ENCODE measurements at regions not wholly inside any gene's neighbourhood (a gene's known extent, or its start where the extent isn't known, plus 50 kb on each side); places are given as distances from the start of the nearest gene placed in this dataset.
"Not testable (repeated sequence)": the region's sequence is repeated elsewhere in the genome, so short reads cannot be mapped to it uniquely, and the experiment has no call there.

DNA sequence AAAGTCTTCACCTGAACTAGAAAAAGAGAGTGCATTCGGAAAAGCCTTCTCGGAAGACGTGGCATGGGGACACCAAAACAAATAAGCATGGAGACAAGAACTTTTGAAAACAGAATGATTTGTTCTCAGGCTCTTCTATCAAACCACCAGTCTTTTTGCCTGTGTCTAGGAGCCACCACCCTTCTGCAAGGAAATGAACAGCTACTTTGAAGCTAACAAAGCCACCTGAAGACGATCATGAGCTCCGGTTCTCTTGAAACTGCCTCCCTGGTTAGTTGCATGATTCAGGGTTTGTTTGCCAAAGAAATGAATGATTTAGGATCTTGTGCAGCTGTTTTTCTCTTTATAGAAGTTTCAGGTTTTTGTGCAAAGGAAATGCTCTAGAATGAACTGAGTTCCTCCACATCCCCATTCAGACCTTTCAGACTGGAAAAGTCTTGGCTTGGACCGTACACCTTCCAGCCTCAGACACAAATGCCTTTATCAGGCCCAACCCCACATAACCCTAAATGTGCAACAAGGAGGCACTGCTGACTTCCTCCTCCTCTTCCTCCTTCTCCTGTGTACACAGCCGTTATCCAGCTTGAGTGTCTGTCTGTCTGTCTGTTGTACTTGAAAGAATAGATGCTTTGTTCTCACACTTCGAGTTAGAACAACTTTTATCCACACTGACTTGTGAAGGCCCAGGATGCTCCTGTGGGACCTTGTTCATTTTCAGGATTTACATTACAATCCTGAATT is 334.8 kb upstream of the KLF3 start:
- peak overlapping the region; percentile 7 for H3K27ac Mint-ChIP-seq
- H3K4me1 Mint-ChIP-seq: peaks cover 20% of the 10 kb centered on the region
- ATAC-seq (ENCODE audit: low read depth): peak; percentile 47

DNA sequence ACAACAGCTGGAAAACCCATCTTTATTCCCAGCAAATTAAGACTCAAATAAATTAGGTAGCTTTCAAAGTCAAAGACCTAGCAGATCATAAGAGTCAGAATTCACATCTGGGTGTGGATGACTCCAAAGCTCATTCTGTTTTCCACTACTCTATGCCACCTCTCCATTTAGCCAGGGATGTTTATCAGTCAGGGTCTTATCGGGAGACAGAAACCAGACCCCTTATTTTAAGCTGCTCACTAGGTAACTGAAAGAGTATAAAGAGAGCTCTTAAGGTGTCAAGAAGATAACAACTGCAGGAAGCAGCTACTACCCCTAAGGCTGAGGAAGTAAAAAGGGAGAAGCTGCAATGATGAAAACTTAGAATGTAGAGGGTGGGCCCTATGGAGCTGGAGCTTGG is 333.7 kb upstream of the KLF3 start:
- Mint-ChIP-seq H3K27ac (no peak overlapping the region), H3K27me3 (no peaks in the 10 kb centered on the region), H3K36me3 (peaks cover 3% of the 10 kb centered on the region), H3K4me1 (peaks cover 30% of the 10 kb centered on the region), H3K4me3 (no peak overlapping the region), H3K9me3 (peaks cover 5% of the 10 kb centered on the region)
- ATAC-seq (ENCODE audit: low read depth): no peak
- POLR2A ChIA-PET: interaction anchor here (0.6 kb wide), 1 partner anchor 22 kb away, joined by 4 read pairs; no protein-coding TSS in a partner anchor
- DNase-seq: no peak

More for the DNA sequence above, 334.8 kb upstream of the KLF3 start:
- DNase-seq: no peak
- Mint-ChIP-seq H3K27me3 (no peaks in the 10 kb centered on the region), H3K4me3 (no peak overlapping the region), H3K9me3 (peaks cover 7% of the 10 kb centered on the region), H3K36me3 (peaks cover 3% of the 10 kb centered on the region)
- POLR2A ChIA-PET: no interaction called here

DNA sequence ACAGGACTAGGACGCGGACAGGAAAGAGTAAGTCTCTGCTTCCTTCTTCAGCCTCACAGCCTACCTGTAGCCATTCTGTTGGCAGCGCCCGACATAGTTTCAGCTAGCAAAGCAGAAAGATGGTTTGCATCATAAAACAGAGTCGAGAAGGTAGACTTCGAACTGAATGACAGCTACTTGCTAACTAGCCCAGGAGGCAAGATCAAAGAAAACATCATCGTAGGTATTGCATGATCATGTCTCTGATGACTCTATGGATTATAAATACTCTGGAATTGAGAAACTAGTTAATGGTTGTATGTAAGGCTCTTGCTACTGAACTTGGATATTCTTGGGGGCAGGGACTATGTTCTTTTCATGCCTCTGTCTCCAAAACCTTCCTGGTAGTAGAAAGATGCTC is 333.1 kb upstream of the KLF3 start:
- no peaks in the 10 kb centered on the region for H3K27me3 Mint-ChIP-seq
- POLR2A ChIA-PET: no interaction called here
- H3K4me1 Mint-ChIP-seq: peaks cover 35% of the 10 kb centered on the region

DNA sequence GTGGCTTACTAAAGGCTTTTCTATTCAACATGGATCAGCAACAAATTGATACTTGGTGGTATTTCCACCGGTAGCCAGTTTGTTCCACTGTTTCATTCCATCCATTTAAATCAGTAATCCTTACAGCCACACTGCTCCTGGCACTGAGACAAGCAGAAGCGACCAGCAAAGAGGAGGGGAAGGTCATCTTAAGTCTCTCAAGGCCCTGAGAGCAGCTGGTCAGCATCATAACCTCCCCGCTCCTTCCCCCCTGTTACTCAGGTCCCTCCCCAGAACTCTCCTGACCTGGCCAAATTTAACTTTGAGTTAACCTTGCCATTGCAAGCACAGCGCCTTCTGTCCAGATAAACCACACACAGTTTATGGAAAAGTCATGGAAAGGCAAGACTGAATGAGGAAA is 331.3 kb upstream of the KLF3 start:
- no peak overlapping the region for H3K4me3 Mint-ChIP-seq
- POLR2A ChIA-PET: no interaction called here
- H3K36me3 Mint-ChIP-seq: peaks cover 4% of the 10 kb centered on the region
- DNase-seq: no peak
- no peaks in the 10 kb centered on the region for H3K27me3 Mint-ChIP-seq
- H3K9me3 Mint-ChIP-seq: peaks cover 10% of the 10 kb centered on the region
- H3K27ac Mint-ChIP-seq: no peak overlapping the region
- peaks cover 33% of the 10 kb centered on the region for H3K4me1 Mint-ChIP-seq
- ATAC-seq (ENCODE audit: low read depth): no peak

More for the DNA sequence above, 333.1 kb upstream of the KLF3 start:
- DNase-seq: no peak
- no peak for ATAC-seq (ENCODE audit: low read depth)
- Mint-ChIP-seq H3K9me3 (peaks cover 4% of the 10 kb centered on the region), H3K27ac (no peak overlapping the region), H3K4me3 (no peak overlapping the region), H3K36me3 (peaks cover 3% of the 10 kb centered on the region)

DNA sequence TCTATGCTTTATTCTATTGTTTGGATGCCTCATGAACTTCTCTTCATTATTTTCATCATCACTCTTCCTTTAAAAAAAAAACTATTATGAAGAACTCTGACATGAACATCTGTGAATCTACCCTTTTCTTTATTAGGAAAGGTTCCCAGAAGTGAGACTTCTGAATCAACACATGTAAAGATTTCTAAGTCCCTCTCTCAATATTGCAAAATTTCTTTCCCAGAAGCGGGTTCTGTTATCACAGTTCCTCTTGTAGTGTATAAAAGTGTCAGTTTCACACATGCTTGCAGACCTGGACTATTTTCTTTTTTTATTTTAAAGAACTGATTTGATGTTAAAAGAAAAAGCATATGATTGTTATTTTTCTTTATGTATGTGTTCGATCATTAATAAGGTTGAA is 330.8 kb upstream of the KLF3 start:
- H3K27ac Mint-ChIP-seq: no peak overlapping the region
- no peaks in the 10 kb centered on the region for H3K27me3 Mint-ChIP-seq
- POLR2A ChIA-PET: no interaction called here

DNA sequence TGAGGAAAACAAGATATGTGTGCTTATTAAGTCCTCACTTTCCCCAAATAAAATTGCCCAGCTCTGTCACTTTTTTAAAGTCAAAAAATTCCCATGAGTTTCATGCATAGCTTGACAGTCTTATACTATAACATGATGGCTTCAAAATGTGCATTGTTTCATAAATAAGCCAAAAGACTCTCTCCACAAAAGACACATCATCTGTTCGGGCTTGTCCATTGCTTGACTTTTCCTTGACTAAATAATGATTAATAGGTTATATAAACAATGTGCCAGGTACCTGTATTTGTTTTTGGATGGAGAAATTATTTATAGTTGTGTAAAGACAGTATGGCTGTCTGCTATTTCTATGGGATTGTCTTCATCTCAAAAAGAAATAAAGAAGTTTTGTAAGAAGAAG is 329.2 kb upstream of the KLF3 start:
- peaks cover 19% of the 10 kb centered on the region for H3K36me3 Mint-ChIP-seq
- no peak for ATAC-seq (ENCODE audit: low read depth)
- POLR2A ChIA-PET: interaction anchor here (1.0 kb wide), 1 partner anchor 24 kb away, joined by 3 read pairs; no protein-coding TSS in a partner anchor
- no peak for DNase-seq
- peaks cover 27% of the 10 kb centered on the region for H3K9me3 Mint-ChIP-seq
- no peaks in the 10 kb centered on the region for H3K27me3 Mint-ChIP-seq
- peak overlapping the region; percentile 55 for H3K4me3 Mint-ChIP-seq
- H3K27ac Mint-ChIP-seq: no peak overlapping the region
- peaks cover 17% of the 10 kb centered on the region for H3K4me1 Mint-ChIP-seq

More for the DNA sequence above, 330.8 kb upstream of the KLF3 start:
- peaks cover 9% of the 10 kb centered on the region for H3K36me3 Mint-ChIP-seq
- no peak for ATAC-seq (ENCODE audit: low read depth)
- no peak overlapping the region for H3K4me3 Mint-ChIP-seq
- DNase-seq: no peak
- H3K4me1 Mint-ChIP-seq: peaks cover 29% of the 10 kb centered on the region
- H3K9me3 Mint-ChIP-seq: peaks cover 13% of the 10 kb centered on the region

DNA sequence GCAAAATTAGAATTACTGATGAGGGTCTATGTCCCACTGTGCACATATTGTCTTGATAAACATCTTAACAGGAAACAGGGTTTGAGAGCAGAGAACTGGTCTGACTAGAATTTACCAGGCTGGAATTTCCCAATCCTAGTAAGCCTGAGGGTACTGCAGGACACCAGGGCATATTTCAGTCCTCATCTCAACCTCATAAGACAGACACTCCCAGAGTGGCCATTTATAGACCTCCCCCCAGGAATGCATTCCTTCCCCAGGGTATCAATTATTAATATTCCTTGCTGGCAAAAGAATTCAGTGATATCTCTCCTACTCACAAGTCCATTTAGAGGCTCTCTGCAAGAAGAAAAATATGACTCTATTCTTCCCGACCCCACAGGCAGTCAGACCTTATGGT is 325.1 kb upstream of the KLF3 start:
- H3K27ac Mint-ChIP-seq; H3K27me3 Mint-ChIP-seq; POLR2A ChIA-PET; ATAC-seq (ENCODE audit: low read depth); H3K4me3 Mint-ChIP-seq; DNase-seq: not testable (repeated sequence)
- H3K36me3 Mint-ChIP-seq: peaks cover 19% of the 10 kb centered on the region
- H3K4me1 Mint-ChIP-seq: peaks cover 15% of the 10 kb centered on the region
- peaks cover 27% of the 10 kb centered on the region for H3K9me3 Mint-ChIP-seq

DNA sequence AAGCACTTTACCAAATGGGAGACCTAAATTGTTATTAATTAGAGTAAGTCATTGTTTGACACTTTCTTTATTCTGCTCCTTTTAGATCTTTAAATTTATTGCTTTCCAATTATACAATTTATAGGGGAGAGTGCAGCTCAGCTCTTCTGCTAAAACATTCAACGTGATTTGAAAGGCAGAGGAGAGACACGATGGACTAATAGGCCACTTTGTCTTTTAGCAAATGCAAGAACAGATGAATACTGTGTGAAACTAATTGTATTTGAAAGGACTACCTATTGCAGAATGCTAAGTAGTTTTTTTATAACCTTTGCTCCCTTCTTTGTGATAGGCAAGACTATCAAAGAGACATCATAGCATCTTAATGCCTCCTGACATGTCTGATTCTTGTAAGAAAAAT is 320.4 kb upstream of the KLF3 start:
- Mint-ChIP-seq H3K36me3 (peaks cover 7% of the 10 kb centered on the region), H3K27ac (no peak overlapping the region), H3K4me1 (no peaks in the 10 kb centered on the region), H3K27me3 (peaks cover 3% of the 10 kb centered on the region), H3K9me3 (peaks cover 20% of the 10 kb centered on the region), H3K4me3 (no peak overlapping the region)
- no peak for DNase-seq
- POLR2A ChIA-PET: no interaction called here
- no peak for ATAC-seq (ENCODE audit: low read depth)

DNA sequence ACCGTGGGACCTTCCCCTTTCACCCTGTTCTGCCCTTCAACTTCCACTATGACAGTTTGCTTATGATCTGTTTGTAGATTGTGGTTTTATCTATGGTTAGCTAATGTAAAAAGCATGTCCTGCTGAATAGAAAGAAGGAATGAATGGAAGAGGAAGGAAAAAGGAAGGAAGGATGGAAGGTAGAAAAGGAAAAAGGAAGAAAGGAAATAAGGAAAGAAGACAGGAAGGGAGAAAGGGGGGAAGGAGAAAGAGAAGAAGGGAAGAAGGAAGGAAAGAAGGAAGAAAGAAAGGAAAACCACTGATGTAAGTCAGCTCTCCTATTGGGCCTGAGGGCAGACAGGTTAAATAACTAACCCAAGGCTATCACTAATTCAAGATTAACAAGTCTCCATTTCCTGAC is 319.1 kb upstream of the KLF3 start:
- ATAC-seq (ENCODE audit: low read depth): no peak

DNA sequence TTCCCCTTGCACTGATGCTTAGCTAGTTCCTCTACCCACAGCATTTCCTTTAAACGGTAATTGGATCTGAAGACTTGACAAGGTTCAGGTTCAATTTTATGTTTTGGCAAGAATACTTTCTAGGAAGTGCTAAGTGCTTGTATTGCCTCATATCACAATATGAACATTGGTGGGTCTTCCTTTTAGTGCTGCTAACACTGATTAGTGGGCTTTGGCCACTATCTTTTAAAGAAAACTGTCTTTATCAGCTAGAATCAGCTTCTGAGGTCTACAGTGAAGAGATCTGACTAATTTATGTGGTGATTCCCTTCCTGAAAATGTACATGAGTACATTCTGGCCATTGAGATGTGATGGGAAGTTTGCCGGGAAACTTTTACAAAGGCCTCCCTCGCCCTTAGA is 316.7 kb upstream of the KLF3 start:
- Mint-ChIP-seq H3K36me3 (peaks cover 1% of the 10 kb centered on the region), H3K27me3 (peaks cover 3% of the 10 kb centered on the region), H3K4me3 (no peak overlapping the region), H3K4me1 (no peaks in the 10 kb centered on the region), H3K9me3 (peaks cover 13% of the 10 kb centered on the region), H3K27ac (no peak overlapping the region)
- DNase-seq (no peak), ATAC-seq (ENCODE audit: low read depth) (no peak)
- POLR2A ChIA-PET: no interaction called here

More for the DNA sequence above, 319.1 kb upstream of the KLF3 start:
- no peak for DNase-seq
- H3K27me3 Mint-ChIP-seq: peaks cover 5% of the 10 kb centered on the region
- POLR2A ChIA-PET: no interaction called here
- H3K4me1 Mint-ChIP-seq: no peaks in the 10 kb centered on the region
- no peak overlapping the region for H3K4me3 Mint-ChIP-seq
- H3K27ac Mint-ChIP-seq: no peak overlapping the region
- peaks cover 1% of the 10 kb centered on the region for H3K36me3 Mint-ChIP-seq
- H3K9me3 Mint-ChIP-seq: peaks cover 11% of the 10 kb centered on the region

DNA sequence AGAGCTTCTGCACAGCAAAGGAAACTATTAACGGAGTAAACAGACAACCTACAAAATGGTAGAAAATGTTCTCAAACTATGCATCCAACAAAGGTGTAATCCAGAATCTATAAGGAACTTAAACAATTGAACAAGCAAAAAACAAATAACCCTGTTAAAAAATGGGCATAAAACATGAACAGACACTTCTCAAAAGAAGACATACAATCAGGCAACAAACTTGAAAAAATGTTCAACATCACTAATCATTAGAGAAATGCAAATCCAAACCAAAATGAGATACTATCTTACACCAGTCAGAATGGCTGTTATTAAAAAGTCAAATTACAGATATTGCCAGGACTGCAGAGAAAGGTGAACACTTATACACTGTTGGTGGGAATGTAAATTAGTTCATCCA is 309.6 kb upstream of the KLF3 start:
- POLR2A ChIA-PET: no interaction called here
- H3K4me1 Mint-ChIP-seq: no peaks in the 10 kb centered on the region
- H3K36me3 Mint-ChIP-seq: no peaks in the 10 kb centered on the region
- ATAC-seq (ENCODE audit: low read depth): no peak
- H3K4me3 Mint-ChIP-seq: no peak overlapping the region
- H3K27ac Mint-ChIP-seq: no peak overlapping the region
- H3K9me3 Mint-ChIP-seq: peaks cover 9% of the 10 kb centered on the region
- no peak for DNase-seq
- H3K27me3 Mint-ChIP-seq: no peaks in the 10 kb centered on the region

DNA sequence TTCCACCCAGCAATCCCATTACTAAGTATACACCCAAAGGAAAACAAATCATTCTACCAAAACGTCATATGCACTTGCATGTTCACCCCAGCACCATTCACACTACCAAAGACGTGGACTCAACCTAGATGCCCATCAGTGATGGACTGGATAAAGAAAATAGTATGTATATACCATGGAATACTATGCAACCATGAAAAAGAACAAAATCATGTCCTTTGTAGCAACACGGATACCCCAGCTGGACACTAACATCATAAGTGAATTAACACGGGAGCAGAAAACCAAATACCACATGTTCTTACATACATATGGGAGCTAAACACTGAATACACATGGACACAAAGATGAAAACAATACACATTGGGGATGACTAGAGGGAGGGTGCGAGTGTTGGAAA is 309.1 kb upstream of the KLF3 start:
- H3K36me3 Mint-ChIP-seq: no peaks in the 10 kb centered on the region
- H3K27me3 Mint-ChIP-seq: no peaks in the 10 kb centered on the region
- H3K4me3 Mint-ChIP-seq: no peak overlapping the region
- POLR2A ChIA-PET: no interaction called here
- ATAC-seq (ENCODE audit: low read depth) (no peak), DNase-seq (no peak)
- H3K9me3 Mint-ChIP-seq: peaks cover 9% of the 10 kb centered on the region
- H3K27ac Mint-ChIP-seq: no peak overlapping the region
- no peaks in the 10 kb centered on the region for H3K4me1 Mint-ChIP-seq

DNA sequence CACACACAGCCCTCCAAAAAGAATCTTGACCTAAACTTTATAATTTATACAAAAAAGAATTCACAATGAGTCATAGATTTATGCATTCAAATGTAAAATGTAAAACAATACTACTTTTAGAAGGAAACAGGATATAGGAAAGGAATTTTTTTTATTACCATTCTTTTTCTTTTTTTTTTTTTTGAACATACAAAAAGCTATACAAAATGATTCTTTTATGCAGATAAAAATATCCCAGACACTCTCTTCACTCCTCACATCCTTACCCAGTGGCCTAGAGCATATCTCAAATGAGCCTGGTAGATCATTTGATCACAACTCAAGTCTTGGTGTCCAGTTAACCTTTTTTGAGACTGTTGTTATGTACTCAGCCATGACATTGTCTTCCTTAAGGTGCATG is 307.3 kb upstream of the KLF3 start:
- Mint-ChIP-seq H3K9me3 (peaks cover 6% of the 10 kb centered on the region), H3K27ac (no peak overlapping the region), H3K4me1 (no peaks in the 10 kb centered on the region), H3K4me3 (no peak overlapping the region), H3K27me3 (no peaks in the 10 kb centered on the region), H3K36me3 (no peaks in the 10 kb centered on the region)
- DNase-seq (no peak), ATAC-seq (ENCODE audit: low read depth) (no peak)
- POLR2A ChIA-PET: no interaction called here

DNA sequence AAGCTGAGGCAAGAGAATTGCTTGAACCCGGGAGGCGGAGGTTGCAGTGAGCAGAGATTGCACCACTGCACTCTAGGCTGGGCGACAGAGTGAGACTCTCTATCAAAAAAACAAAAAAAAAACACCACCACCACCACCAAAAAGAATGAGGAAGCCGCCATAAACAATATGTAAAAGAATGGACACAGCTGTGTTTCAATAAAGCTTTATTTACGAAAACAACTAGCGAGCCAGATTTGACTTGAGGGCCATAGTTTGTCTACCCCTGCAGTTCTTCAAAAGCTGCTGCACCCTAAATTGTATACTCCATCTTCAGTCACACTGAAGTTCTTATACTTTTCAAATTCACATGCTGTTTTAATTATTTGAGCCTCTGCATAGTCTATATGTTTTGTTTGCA is 306.5 kb upstream of the KLF3 start:
- H3K4me1 Mint-ChIP-seq: no peaks in the 10 kb centered on the region
- H3K36me3 Mint-ChIP-seq: no peaks in the 10 kb centered on the region
- H3K27ac Mint-ChIP-seq: no peak overlapping the region
- ATAC-seq (ENCODE audit: low read depth) (no peak), DNase-seq (no peak)
- H3K4me3 Mint-ChIP-seq: no peak overlapping the region
- no peaks in the 10 kb centered on the region for H3K27me3 Mint-ChIP-seq
- H3K9me3 Mint-ChIP-seq: peaks cover 5% of the 10 kb centered on the region
- POLR2A ChIA-PET: no interaction called here
